Naive B cell (primary cell): ENCODE measurements at regions not wholly inside any gene's neighbourhood (a gene's known extent, or its start where the extent isn't known, plus 50 kb on each side); places are given as distances from the start of the nearest gene placed in this dataset.
A peak's percentile ranks its signal among the peaks of the same experiment; 100 is the strongest.

Experiments
- ATAC-seq, 2 donors: fragments of 150-1000 bp; cut with Tn5 transposase; 2 replicates each; pipeline ENCODE4 v1.10.0; 2021; ENCODE audit warnings: low read depth in 2 of 2, mild to moderate bottlenecking in 2 of 2, moderate library complexity in 2 of 2
- DNase-seq: peaks from one replicate; pipeline ENCODE4 v3.0.0; 2022
- H3K27ac Mint-ChIP-seq, 6 donors: one replicate each; pipeline ENCODE4 v1.8.0; 2020 to 2022; ENCODE audit warnings: mild to moderate bottlenecking in 6 of 6, mixed read lengths in 6 of 6, moderate library complexity in 5 of 6, inconsistent platforms in 2 of 6
- H3K27me3 Mint-ChIP-seq, 3 donors: one replicate each; pipeline ENCODE4 v1.8.0; 2021 to 2022; ENCODE audit warnings: mixed read lengths in 3 of 3, mild to moderate bottlenecking in 1 of 3
- H3K36me3 Mint-ChIP-seq, 2 donors: one replicate each; pipeline ENCODE4 v1.8.0; 2020 to 2022; ENCODE audit warnings: mixed read lengths in 2 of 2, inconsistent platforms in 1 of 2, mild to moderate bottlenecking in 1 of 2
- H3K4me1 Mint-ChIP-seq, 3 donors: one replicate each; pipeline ENCODE4 v1.8.0; 2020 to 2022; ENCODE audit warnings: mixed read lengths in 3 of 3, inconsistent platforms in 1 of 3, mild to moderate bottlenecking in 1 of 3, moderate library complexity in 1 of 3
- H3K4me3 Mint-ChIP-seq, 8 donors: one replicate each; pipeline ENCODE4 v1.8.0; 2020 to 2022; ENCODE audit warnings: mild to moderate bottlenecking in 8 of 8, mixed read lengths in 8 of 8, moderate library complexity in 8 of 8, inconsistent platforms in 2 of 8
- H3K9me3 Mint-ChIP-seq, 7 donors: one replicate each; pipeline ENCODE4 v1.8.0; 2020 to 2022; ENCODE audit warnings: mixed read lengths in 7 of 7, mild to moderate bottlenecking in 5 of 7, inconsistent platforms in 2 of 7, moderate library complexity in 1 of 7

DNA sequence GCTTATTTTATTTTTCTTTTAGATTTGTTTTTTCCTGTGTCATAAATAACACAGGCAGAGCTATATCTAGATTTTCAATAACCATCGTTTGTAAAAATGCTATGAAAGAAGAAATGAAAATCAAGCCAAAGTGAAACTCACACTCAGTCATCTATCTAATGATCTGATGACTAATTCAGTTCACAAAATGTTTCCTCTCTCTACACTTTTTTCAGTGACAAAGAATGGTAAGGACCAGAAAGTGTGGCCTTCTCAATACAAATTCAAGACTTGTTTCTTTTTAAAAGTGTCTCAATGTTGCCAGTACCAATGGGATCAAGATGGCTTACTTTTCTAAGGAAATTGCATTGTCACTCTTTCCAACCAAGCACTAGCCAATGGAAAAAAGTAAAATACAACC, 282.8 kb upstream of the PKN2 start:
- Mint-ChIP-seq H3K9me3 (peaks cover 0 to 2% (median 0%) of the 10 kb centered on the region in 7 donors), H3K4me1 (no peaks in the 10 kb centered on the region), H3K4me3 (no peak overlapping the region), H3K36me3 (no peaks in the 10 kb centered on the region), H3K27ac (no peak overlapping the region), H3K27me3 (no peaks in the 10 kb centered on the region)
- ATAC-seq (no peak), DNase-seq (no peak)

DNA sequence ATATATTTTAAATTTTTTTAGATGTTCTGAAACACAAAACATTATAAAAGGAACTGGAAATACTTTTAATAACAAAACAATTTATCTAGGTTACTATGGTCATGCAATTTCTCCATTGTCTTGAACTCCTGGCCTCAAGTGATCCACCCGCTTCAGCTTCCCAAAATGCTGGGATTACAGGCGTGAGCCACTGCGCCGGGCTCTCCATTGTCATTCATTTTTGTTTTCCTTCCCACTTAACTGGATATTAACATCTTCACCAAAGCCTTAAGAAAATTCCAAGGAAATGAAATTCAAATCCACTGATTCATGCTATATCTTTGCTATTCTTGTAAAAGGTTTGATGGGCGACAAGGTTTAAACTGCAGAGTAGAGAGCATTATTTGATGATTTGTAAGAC, 279.5 kb upstream of the PKN2 start:
- ATAC-seq (no peak), DNase-seq (no peak)
- Mint-ChIP-seq H3K36me3 (no peaks in the 10 kb centered on the region), H3K27ac (no peak overlapping the region), H3K27me3 (no peaks in the 10 kb centered on the region), H3K4me3 (no peak overlapping the region), H3K4me1 (no peaks in the 10 kb centered on the region), H3K9me3 (peaks cover 0 to 8% (median 3%) of the 10 kb centered on the region in 7 donors)

DNA sequence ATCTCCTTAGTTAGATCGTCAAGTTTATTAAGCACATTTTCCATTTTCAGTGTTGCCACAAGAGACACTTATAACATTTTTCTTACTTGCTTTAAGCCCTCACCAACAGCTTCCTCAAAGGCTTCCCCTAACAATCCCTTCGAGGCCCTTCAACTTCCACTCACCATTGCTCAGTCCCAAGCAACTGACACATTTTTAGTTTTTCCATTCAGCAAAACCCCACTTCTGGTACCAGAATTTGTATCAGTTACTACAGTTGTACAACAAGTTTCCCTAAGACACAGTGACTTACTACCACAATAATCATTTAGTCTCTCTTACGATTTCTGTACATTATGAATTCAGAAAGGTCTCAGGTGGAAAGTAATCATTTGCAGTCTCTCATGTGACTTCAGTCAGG, 276.8 kb upstream of the PKN2 start:
- H3K4me3 Mint-ChIP-seq = no peak overlapping the region
- ATAC-seq = no peak
- no peaks in the 10 kb centered on the region for H3K36me3 Mint-ChIP-seq
- no peak for DNase-seq
- peaks cover 0 to 8% (median 3%) of the 10 kb centered on the region in 7 donors for H3K9me3 Mint-ChIP-seq
- H3K27ac Mint-ChIP-seq = no peak overlapping the region
- no peaks in the 10 kb centered on the region for H3K4me1 Mint-ChIP-seq
- no peaks in the 10 kb centered on the region for H3K27me3 Mint-ChIP-seq

DNA sequence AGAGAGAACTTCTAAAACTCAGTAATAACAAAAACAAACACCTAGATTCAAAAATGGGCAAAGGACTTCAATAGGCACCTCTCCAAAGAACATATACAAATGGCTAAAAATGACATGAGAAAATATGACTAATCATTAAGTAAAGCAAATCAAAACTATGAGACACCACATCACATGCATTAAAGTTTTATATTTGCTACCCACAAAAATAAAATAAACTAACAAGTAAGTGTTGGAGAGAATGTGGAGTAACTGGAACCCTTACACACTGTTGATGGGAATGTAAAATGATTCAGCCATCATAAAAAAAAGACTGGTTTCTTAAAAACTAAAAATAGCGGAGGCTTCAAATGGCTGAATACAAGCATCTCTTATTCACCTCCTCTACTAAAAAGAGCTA, 262.1 kb upstream of the PKN2 start:
- Mint-ChIP-seq H3K4me3 (no peak overlapping the region), H3K27me3 (no peaks in the 10 kb centered on the region), H3K27ac (no peak overlapping the region), H3K9me3 (peaks cover 24 to 69% (median 45%) of the 10 kb centered on the region in 7 donors), H3K4me1 (no peaks in the 10 kb centered on the region), H3K36me3 (peaks cover 5 to 14% of the 10 kb centered on the region in 2 donors)
- DNase-seq (no peak), ATAC-seq (no peak)

DNA sequence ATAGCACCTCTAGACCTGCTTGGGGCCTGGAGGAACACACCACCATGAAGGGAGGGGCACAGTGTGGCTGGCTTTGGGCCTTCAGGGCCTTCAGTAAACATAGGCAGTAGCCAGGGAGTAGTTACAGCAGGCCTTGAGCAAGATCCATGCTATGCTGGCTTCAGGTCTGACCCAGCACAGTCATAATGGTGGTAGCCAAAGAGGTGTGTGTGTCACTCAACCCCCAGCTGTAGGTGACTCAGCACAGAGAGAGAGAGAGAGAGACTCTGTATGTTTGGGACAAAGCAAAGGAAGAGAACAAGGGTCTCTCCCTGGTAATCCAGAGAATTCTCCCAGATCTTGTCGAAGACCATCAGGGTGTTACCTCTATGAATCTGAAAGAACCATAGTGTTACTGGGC, 250.5 kb upstream of the PKN2 start:
- Mint-ChIP-seq H3K4me1 (no peaks in the 10 kb centered on the region), H3K9me3 (peaks cover 13 to 55% (median 25%) of the 10 kb centered on the region in 7 donors)
- ATAC-seq = no peak

DNA sequence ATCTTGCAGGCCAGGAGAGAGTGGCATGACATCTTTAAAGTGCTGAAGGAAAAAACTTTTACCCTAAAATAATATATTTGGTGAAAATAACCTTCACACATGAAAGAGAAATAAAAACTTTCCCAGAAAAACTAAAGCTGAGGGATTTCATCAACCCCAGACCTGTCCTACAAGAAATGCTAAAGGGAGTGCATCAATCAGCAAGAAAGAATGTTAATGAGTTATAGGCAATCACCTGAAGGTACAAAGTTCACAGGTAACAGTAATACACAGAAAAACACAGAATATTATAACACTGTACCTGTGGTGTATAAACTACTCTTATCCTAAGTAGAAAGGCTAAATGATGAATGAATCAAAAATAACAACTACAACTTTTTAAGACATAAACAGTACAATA, 249.2 kb upstream of the PKN2 start:
- Mint-ChIP-seq H3K4me1 (no peaks in the 10 kb centered on the region), H3K4me3 (no peak overlapping the region), H3K9me3 (peaks cover 12 to 58% (median 26%) of the 10 kb centered on the region in 7 donors), H3K27ac (no peak overlapping the region), H3K36me3 (peaks cover 8 to 20% of the 10 kb centered on the region in 2 donors), H3K27me3 (peaks cover 0 to 11% (median 5%) of the 10 kb centered on the region in 3 donors)
- no peak for DNase-seq
- ATAC-seq = no peak

More for the DNA sequence above, 250.5 kb upstream of the PKN2 start:
- Mint-ChIP-seq H3K36me3 (peaks cover 8 to 20% of the 10 kb centered on the region in 2 donors), H3K27me3 (peaks cover 0 to 11% (median 0%) of the 10 kb centered on the region in 3 donors), H3K4me3 (no peak overlapping the region), H3K27ac (no peak overlapping the region)
- no peak for DNase-seq

DNA sequence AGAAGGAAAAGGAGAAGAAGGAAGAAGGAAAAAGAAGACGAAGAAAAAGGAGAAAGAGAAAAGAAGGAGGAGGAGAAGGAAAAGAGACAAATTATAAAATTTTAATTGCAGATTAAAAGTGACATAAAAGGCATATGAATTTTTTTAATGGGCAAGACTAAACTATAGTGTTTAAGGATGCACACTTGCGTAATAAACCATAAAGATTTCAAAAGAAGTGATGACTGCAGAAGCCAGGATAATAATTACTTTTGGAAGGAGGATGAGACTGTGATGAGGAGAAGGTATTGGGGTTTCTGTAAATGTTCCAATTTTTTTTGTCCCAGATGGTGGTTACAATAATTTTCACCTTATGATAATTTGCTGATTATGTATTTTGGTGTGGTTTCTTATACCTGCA, 243.1 kb upstream of the PKN2 start:
- peak overlapping the region in 1 of 6 donors; percentile 62 for H3K27ac Mint-ChIP-seq
- peaks cover 6 to 8% of the 10 kb centered on the region in 2 donors for H3K36me3 Mint-ChIP-seq
- no peak overlapping the region for H3K4me3 Mint-ChIP-seq
- peaks cover 0 to 11% (median 5%) of the 10 kb centered on the region in 3 donors for H3K27me3 Mint-ChIP-seq
- no peak for DNase-seq
- ATAC-seq = no peak
- peaks cover 8 to 44% (median 18%) of the 10 kb centered on the region in 7 donors for H3K9me3 Mint-ChIP-seq
- H3K4me1 Mint-ChIP-seq = no peaks in the 10 kb centered on the region

DNA sequence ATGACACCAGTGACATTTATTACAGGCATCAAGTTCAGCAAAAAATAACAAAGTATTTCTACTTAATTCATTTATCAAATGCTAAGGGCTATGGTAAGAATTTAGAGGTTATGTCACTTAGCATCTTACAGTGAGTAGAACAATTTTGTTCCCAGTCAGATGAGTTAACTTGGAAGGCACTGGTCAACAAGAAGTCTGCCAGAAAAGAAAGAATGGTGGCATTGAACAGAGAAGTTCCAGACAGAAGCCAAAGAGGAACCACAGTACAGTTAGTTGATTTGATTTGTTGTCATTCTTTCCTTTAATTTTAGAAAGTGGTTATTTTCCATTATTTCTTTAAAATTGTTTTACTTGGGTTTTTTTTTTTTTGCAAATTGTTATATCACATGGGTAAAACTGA, 232.2 kb upstream of the PKN2 start:
- Mint-ChIP-seq H3K27ac (no peak overlapping the region), H3K9me3 (peaks cover 3 to 26% (median 8%) of the 10 kb centered on the region in 7 donors), H3K4me3 (no peak overlapping the region), H3K27me3 (peaks cover 5 to 11% (median 8%) of the 10 kb centered on the region in 3 donors), H3K4me1 (no peaks in the 10 kb centered on the region), H3K36me3 (peaks cover 0 to 10% of the 10 kb centered on the region in 2 donors)
- ATAC-seq (no peak), DNase-seq (no peak)

DNA sequence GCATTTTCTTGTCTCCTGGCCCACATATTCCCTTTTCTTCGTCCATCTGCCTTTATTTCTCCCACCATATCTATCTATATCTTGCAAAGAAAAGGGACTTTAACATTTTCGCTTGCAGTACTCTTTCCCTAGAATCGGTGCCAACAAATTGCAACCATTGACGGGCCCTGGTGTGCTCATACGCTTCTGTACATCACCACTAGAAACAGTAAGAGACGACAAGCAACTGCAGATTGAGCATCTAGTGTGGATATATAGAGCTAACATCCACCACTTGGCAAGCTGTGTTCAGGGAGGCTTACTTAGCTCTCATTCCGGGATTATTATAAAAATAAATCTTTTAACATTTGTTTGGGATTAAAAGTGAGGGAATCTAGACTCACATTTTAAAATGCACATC, 230.8 kb upstream of the PKN2 start:
- Mint-ChIP-seq H3K4me3 (no peak overlapping the region), H3K36me3 (peaks cover 0 to 10% of the 10 kb centered on the region in 2 donors), H3K27ac (no peak overlapping the region), H3K27me3 (peaks cover 5 to 11% (median 8%) of the 10 kb centered on the region in 3 donors), H3K4me1 (no peaks in the 10 kb centered on the region), H3K9me3 (peaks cover 3 to 26% (median 8%) of the 10 kb centered on the region in 7 donors)
- DNase-seq (no peak), ATAC-seq (no peak)

DNA sequence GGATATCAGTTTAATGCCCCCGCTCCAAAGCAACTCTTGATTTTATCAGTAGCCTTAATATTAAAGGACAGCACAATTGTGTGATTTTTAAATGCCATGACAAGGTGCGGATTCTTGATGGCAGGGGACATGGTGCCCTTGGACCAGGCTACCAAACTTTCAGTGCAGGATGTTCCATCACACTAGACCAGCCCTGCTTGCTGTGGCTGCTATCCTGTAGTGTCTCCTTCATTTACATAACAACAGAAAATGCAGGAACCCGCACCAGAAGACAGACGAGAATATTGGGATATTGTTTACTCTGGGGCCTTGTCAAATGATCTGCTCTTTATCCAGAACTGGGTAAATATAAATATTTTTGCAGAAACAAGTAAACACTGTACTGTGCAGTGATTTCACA, 229.3 kb upstream of the PKN2 start:
- Mint-ChIP-seq H3K4me1 (no peaks in the 10 kb centered on the region), H3K27me3 (peaks cover 8 to 17% (median 10%) of the 10 kb centered on the region in 3 donors), H3K4me3 (no peak overlapping the region), H3K36me3 (peaks cover 0 to under 1% of the 10 kb centered on the region in 2 donors), H3K9me3 (peaks cover 0 to 13% (median under 1%) of the 10 kb centered on the region in 7 donors), H3K27ac (no peak overlapping the region)
- no peak for ATAC-seq
- no peak for DNase-seq

DNA sequence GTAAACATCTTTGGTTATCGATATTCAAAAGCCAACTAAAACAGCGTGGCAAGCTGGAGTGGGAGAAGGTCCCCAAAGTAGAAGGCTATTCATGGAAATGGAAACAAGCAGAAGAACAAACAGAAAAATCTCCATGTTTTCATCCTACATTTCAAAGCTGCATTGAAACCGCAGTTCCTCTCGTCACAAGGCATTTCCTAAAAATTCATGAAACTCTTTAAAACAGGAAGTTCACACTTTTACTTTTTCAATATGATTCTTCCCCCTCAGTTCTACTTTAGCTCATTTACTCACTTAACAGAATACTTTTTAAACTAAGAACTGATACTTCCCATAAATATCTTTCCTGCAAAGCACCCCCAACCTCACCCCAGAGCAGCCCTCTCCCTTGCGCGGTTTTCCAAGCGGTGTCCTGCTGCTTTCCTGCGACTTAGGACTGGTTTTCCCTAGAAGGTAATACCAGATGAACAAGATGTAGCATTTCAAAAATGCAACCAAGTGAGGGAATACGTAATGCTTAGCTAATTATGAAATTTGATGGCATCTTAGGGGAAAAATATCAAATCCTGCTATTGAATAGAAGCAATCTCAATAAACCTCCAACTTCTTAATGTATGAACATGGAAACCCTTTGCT, 228.3 kb upstream of the PKN2 start:
- ATAC-seq = no peak
- H3K4me1 Mint-ChIP-seq = no peaks in the 10 kb centered on the region
- H3K27ac Mint-ChIP-seq = no peak overlapping the region
- no peak overlapping the region for H3K4me3 Mint-ChIP-seq
- peaks cover 0 to 6% (median 0%) of the 10 kb centered on the region in 7 donors for H3K9me3 Mint-ChIP-seq
- no peak for DNase-seq
- no peaks in the 10 kb centered on the region for H3K36me3 Mint-ChIP-seq
- H3K27me3 Mint-ChIP-seq = peaks cover 13 to 18% (median 17%) of the 10 kb centered on the region in 3 donors

DNA sequence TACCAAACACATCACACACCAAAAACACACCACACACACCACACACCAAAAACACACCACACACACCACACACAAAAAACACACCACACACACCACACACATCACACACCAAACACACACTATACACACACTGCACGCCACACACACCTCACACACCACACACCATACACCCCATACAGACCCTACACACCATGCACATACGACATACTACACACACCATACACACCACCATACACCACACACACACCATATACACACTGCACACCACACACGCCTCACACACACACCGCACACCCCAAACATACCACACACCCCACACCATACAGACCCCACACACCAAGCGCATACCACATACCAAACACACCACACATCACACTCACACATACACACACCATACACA, 226.9 kb upstream of the PKN2 start:
- no peak for ATAC-seq
- Mint-ChIP-seq H3K9me3 (no peaks in the 10 kb centered on the region), H3K27ac (no peak overlapping the region)

DNA sequence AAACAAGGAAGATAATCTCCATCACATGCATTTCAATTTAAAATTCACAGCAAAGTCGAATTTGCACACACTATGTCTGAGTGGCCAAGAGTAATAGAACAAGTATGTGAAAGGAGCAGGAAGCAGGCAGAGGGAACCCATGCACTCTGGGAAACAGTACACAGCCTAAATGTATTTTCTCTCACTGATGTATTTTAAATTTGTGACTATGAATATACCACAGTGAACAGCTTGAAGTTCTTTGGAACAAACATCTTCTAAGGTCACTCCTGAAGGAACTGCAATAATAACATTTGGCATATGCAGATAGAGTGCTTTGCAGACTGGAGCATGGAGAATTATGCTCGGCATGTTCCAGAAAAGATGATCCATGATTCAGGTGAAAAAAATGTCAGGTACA, 223.1 kb upstream of the PKN2 start:
- Mint-ChIP-seq H3K9me3 (no peaks in the 10 kb centered on the region), H3K4me1 (no peaks in the 10 kb centered on the region), H3K4me3 (no peak overlapping the region), H3K27ac (no peak overlapping the region), H3K27me3 (peaks cover 18 to 34% (median 32%) of the 10 kb centered on the region in 3 donors), H3K36me3 (no peaks in the 10 kb centered on the region)
- ATAC-seq (no peak), DNase-seq (no peak)

More for the DNA sequence above, 226.9 kb upstream of the PKN2 start:
- Mint-ChIP-seq H3K4me1 (no peaks in the 10 kb centered on the region), H3K27me3 (peaks cover 18 to 24% (median 22%) of the 10 kb centered on the region in 3 donors), H3K36me3 (no peaks in the 10 kb centered on the region), H3K4me3 (no peak overlapping the region)
- DNase-seq = no peak

DNA sequence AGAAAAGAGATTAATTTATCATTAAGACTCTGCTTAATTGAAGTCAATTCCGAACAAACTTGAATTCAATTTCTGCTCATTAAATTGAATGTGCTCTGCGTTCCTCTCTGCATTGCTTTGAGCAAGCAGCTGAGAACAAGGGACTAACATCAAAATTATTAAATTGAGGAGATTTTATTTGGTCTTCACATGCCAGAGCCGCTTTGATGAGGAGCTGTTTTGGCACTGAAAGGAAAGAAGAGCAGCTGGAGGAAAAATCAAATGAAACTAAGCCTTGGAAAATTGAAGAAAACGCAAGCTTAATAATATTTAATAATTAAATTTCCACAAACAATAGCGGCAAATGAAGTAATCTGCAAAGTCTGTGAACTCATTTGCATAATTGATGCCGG, 222.0 kb upstream of the PKN2 start:
- Mint-ChIP-seq H3K36me3 (no peaks in the 10 kb centered on the region), H3K9me3 (peaks cover 0 to 3% (median 0%) of the 10 kb centered on the region in 7 donors), H3K27me3 (peaks cover 18 to 34% (median 32%) of the 10 kb centered on the region in 3 donors), H3K4me1 (no peaks in the 10 kb centered on the region), H3K4me3 (peak overlapping the region in 1 of 8 donors; percentile 20), H3K27ac (no peak overlapping the region)
- ATAC-seq (no peak), DNase-seq (no peak)
